Fibroblast of the aortic adventitia (primary cell): ENCODE measurements at regions not wholly inside any gene's neighbourhood (a gene's known extent, or its start where the extent isn't known, plus 50 kb on each side); places are given as distances from the start of the nearest gene placed in this dataset.
A peak's percentile ranks its signal among the peaks of the same experiment; 100 is the strongest.
"Not testable (repeated sequence)": the region's sequence is repeated elsewhere in the genome, so short reads cannot be mapped to it uniquely, and the experiment has no call there.

Experiments
- DNase-seq: peaks from one replicate; pipeline ENCODE4 v3.0.0-alpha.2; 2010; ENCODE audit warnings: low read depth
- H3K4me3 ChIP-seq: 2 replicates; pipeline ENCODE4 v1.5.1; 2011; ENCODE audit warnings: low read depth, mild to moderate bottlenecking, control low read depth, low read length, moderate library complexity
- CTCF ChIP-seq: IDR thresholded peaks from 2 replicates; pipeline ENCODE4 v1.5.1; 2011; ENCODE audit warnings: mild to moderate bottlenecking, low read length, control low read depth, inconsistent platforms; ENCODE audit not compliant: insufficient read depth

DNA sequence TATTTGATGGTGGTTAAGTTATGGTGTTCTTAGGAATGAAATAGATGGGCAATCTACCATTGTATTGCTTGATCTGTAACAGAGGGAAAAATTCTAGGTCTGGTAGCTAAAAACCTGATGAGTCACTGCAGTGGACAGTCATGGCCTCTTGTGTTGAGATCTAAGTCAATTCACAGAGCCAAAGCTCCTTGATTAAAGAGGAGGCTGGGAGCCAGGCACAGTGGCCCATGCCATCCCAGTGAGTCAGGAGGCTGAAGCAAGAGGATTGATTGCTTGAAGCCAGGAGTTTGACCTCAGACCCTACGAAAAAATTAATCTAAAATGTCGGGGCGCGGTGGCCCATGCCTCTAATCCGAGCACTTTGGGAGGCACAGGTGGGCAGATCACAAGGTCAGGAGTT is 67.1 kb upstream of the KPNA3 start:
- DNase-seq, result peak; percentile 92
- TF ChIP-seq CTCF, result no peak
- no peak overlapping the region for H3K4me3 ChIP-seq

- no peak overlapping the region for H3K4me3 ChIP-seq
These were observed 65.8 kb upstream of the KPNA3 start for GRCh38 chr13:49858178-49858856.

DNA sequence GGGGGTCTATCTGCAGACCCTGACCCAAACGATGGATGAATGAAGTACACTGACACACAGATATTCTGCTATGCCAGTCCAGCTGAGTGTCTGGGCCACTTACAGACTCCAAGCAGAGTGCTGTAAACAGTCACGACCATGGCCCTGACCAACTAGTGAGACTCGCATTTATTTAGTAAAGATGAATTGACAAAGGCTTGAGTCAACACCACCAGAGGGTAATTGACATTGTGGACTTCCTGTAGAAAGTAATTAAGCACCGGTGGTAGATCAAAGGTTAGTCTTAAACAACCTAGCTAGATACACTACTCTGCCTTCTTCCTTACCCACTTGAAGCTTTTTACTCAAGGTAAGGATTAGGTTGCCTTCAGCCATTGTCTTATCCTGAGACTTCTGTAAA is 63.4 kb upstream of the KPNA3 start:
- TF ChIP-seq CTCF, result no peak
- DNase-seq, result no peak
- H3K4me3 ChIP-seq, result no peak overlapping the region

More at GRCh38 chr13:49858178-49858856, 65.8 kb upstream of the KPNA3 start:
- TF ChIP-seq CTCF, result no peak
- DNase-seq, result peak; percentile 90

- no peak for DNase-seq
- no peak for TF ChIP-seq CTCF
These were observed 61.1 kb upstream of the KPNA3 start for GRCh38 chr13:49853535-49853934.

GRCh38 chr13:49852460-49852859 is 60.0 kb upstream of the KPNA3 start:
- not testable (repeated sequence) for H3K4me3 ChIP-seq, DNase-seq

More at GRCh38 chr13:49853535-49853934, 61.1 kb upstream of the KPNA3 start:
- no peak overlapping the region for H3K4me3 ChIP-seq

DNA sequence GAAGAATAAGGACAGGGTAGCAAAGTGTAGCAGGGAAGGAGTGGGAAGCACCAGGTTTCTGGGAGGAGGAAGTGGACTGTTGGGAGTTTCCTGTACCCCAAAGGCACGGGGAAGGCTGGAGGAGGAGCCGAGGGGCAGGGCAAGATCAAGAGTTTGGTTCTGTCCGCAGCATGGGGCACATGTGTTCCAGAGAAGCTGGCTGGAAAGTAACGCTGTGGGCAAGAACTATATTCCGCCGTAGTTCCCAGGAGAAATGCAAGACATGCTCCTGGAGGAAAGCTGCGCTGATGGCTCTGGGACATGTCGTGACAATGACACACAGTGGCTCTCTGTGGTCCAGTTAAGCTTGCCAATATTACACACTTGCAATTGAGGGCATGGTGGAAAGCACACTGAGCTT is 51.7 kb upstream of the KPNA3 start:
- no peak for TF ChIP-seq CTCF
- no peak for DNase-seq

More for the DNA sequence above, 51.7 kb upstream of the KPNA3 start:
- no peak overlapping the region for H3K4me3 ChIP-seq
